ENCODE measurements at regions not wholly inside any gene's neighbourhood (a gene's known extent, or its start where the extent isn't known, plus 50 kb on each side); places are given as distances from the start of the nearest gene placed in this dataset.

DNA sequence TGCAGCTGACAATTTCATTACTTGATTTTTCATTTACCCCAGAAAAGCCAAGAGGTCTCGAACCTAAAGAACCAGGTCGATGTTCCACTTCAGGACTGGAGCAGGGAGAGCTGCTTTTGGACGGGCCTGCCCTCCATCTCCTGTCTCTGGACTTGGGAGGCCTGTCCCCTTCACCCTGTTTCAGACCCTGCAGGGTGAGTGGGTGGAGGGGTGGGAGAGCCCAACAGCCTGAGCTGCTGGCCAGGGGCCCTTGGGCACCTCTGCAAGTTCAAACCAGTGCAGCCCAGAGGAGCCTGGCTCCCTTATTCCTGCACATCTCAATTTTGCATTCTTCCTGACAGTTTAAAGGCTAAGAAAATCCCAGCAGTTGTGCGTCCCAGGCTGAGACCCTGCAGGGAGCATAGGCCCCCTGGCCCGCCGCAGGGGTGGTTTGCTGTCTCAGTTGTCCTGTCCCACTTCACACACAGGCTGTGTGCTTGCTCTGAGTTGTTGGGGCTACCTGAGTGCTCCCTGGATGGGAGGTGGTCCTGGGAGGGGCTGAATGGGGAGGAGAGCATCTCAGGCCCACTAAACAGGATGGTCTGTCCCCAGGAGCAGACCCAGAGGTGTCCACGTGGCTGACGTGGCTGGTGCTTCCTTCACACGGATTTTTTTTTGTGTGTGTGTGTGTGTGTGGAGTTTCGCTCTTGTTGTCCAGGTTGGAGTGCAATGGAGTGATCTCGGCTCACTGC, 443.7 kb downstream of the PTPRU start:
- H3K36me3 ChIP-seq (ENCODE audit: control insufficient read depth, insufficient read depth, low read length), result no peaks in the 10 kb centered on the region
- H3K4me1 Mint-ChIP-seq, result peaks cover 14% of the 10 kb centered on the region
- no peak overlapping the region for H3K4me3 Mint-ChIP-seq
- no peaks in the 10 kb centered on the region for H3K36me3 Mint-ChIP-seq (ENCODE audit: low read depth)
- DNase-seq, result peak; percentile 14
- H3K27me3 Mint-ChIP-seq (ENCODE audit: insufficient read depth), result peaks cover 2% of the 10 kb centered on the region
- no peaks in the 10 kb centered on the region for H3K9me3 ChIP-seq (ENCODE audit: control insufficient read depth, low read length)
- no peak overlapping the region for H3K27ac Mint-ChIP-seq
- H3K9me3 Mint-ChIP-seq, result peaks cover 6% of the 10 kb centered on the region
- H3K27ac ChIP-seq (ENCODE audit: low read depth, low read length), result no peak overlapping the region
- TF ChIP-seq, protein P1, sequence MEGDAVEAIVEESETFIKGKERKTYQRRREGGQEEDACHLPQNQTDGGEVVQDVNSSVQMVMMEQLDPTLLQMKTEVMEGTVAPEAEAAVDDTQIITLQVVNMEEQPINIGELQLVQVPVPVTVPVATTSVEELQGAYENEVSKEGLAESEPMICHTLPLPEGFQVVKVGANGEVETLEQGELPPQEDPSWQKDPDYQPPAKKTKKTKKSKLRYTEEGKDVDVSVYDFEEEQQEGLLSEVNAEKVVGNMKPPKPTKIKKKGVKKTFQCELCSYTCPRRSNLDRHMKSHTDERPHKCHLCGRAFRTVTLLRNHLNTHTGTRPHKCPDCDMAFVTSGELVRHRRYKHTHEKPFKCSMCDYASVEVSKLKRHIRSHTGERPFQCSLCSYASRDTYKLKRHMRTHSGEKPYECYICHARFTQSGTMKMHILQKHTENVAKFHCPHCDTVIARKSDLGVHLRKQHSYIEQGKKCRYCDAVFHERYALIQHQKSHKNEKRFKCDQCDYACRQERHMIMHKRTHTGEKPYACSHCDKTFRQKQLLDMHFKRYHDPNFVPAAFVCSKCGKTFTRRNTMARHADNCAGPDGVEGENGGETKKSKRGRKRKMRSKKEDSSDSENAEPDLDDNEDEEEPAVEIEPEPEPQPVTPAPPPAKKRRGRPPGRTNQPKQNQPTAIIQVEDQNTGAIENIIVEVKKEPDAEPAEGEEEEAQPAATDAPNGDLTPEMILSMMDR (conservative IDR thresholded peaks at IDR 0.05), result no peak
- WGBS, 2 experiments (ENCODE audit: insufficient coverage in 1 of 2, insufficient read length in 1 of 2), result 89 to 92% methylated on average over 4 to 11 of the region's 11 CpGs
- no peaks in the 10 kb centered on the region for H3K4me1 ChIP-seq (ENCODE audit: control insufficient read depth, insufficient read depth, low read length)
- no peak overlapping the region for H3K9ac ChIP-seq (ENCODE audit: extremely low read depth, low read length, poor library complexity, severe bottlenecking)
- no peaks in the 10 kb centered on the region for H3K27me3 ChIP-seq (ENCODE audit: control insufficient read depth, insufficient read depth, low read length, poor library complexity, severe bottlenecking)
- no peak overlapping the region for H3K4me3 ChIP-seq (ENCODE audit: low read length)

DNA sequence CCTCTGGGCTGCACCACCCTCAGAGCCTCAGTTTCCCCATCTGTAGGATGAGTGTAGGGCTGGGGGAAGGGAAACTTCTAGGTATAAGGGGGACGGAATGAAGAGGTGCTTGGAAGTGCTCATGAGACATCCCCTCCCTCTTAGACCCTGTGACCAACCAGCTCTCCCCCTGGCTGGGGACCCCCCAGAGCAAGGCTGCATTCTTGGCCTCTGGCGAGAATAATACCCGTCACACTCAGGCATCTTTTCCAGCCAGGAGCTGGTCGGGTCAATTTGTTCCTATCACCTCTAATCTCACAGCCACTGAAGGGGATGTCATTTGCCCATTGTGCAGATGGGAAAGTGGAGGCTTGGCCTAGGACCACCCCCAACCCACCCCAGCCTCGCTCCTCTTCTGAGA, 443.0 kb downstream of the PTPRU start:
- no peak overlapping the region for H3K27ac ChIP-seq (ENCODE audit: low read depth, low read length)
- Mint-ChIP-seq H3K4me1 (peaks cover 14% of the 10 kb centered on the region), H3K4me3 (no peak overlapping the region), H3K9me3 (peaks cover 6% of the 10 kb centered on the region), H3K36me3 (ENCODE audit: low read depth) (no peaks in the 10 kb centered on the region), H3K27me3 (ENCODE audit: insufficient read depth) (peaks cover 2% of the 10 kb centered on the region), H3K27ac (no peak overlapping the region)
- H3K27me3 ChIP-seq (ENCODE audit: control insufficient read depth, insufficient read depth, low read length, poor library complexity, severe bottlenecking), result no peaks in the 10 kb centered on the region
- H3K9me3 ChIP-seq (ENCODE audit: control insufficient read depth, low read length), result no peaks in the 10 kb centered on the region
- no peak overlapping the region for H3K4me3 ChIP-seq (ENCODE audit: low read length)
- TF ChIP-seq, protein P1 (conservative IDR thresholded peaks at IDR 0.05), result no peak
- H3K9ac ChIP-seq (ENCODE audit: extremely low read depth, low read length, poor library complexity, severe bottlenecking), result no peak overlapping the region
- H3K4me1 ChIP-seq (ENCODE audit: control insufficient read depth, insufficient read depth, low read length), result no peaks in the 10 kb centered on the region
- no peaks in the 10 kb centered on the region for H3K36me3 ChIP-seq (ENCODE audit: control insufficient read depth, insufficient read depth, low read length)
- DNase-seq, result no peak
- WGBS, 2 experiments (ENCODE audit: insufficient coverage in 1 of 2, insufficient read length in 1 of 2), result 87 to 93% methylated on average over 3 to 5 of the region's 5 CpGs

DNA sequence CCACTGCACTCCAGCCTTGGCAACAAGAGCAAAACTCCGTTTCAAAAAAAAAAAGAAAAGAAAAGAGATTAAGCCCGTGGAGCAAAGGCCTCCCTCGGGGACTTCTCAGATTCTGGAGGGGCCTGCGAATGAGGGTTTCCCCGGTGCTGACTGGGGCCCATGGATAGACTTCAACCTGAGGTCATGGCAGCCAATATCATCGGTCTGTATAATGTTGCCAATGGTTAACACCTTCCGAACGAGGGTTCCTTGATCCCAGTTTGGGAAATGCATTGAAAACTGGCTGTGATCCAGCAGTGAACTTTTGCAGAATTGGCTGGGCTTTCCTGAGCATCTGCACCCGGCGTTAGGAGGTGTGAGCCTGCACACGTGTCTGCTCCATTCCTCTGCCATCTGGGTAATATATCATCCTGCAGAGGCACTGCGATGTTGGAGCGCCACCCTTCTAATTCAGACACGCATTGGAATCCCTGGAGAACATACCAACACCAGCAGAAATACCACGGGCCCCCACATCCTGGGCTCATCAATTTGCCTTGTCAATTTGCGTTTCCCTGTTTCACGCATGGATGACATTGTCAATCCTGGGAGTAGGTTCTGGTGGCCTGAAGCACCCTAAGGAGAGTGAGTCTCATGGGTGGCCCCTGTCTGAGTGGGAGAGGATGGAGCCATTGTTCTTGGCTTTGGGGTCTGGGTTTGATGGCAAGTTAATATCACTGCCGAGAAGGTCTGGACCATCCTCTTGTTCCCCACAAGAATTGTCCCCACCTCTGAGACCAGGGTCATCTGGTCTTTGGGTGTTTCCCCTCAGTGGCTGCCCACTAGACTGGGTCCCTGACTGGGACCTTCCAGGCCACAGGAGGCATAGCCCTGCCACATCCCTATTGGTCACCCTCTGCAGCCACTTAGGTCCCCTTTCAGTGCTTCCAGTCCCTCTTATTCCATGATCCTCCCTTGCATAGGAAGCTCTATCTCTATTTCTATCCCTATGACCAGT, 441.0 kb downstream of the PTPRU start:
- H3K9me3 ChIP-seq (ENCODE audit: control insufficient read depth, low read length), result no peaks in the 10 kb centered on the region
- Mint-ChIP-seq H3K9me3 (peaks cover 6% of the 10 kb centered on the region), H3K4me1 (peaks cover 8% of the 10 kb centered on the region), H3K27ac (no peak overlapping the region), H3K36me3 (ENCODE audit: low read depth) (no peaks in the 10 kb centered on the region), H3K4me3 (no peak overlapping the region), H3K27me3 (ENCODE audit: insufficient read depth) (peaks cover 2% of the 10 kb centered on the region)
- H3K27ac ChIP-seq (ENCODE audit: low read depth, low read length), result no peak overlapping the region
- 86 to 88% methylated on average over 11 to 18 of the region's 18 CpGs for WGBS, 2 experiments (ENCODE audit: insufficient coverage in 1 of 2, insufficient read length in 1 of 2)
- no peak overlapping the region for H3K9ac ChIP-seq (ENCODE audit: extremely low read depth, low read length, poor library complexity, severe bottlenecking)
- H3K4me3 ChIP-seq (ENCODE audit: low read length), result no peak overlapping the region
- H3K27me3 ChIP-seq (ENCODE audit: control insufficient read depth, insufficient read depth, low read length, poor library complexity, severe bottlenecking), result no peaks in the 10 kb centered on the region
- H3K4me1 ChIP-seq (ENCODE audit: control insufficient read depth, insufficient read depth, low read length), result no peaks in the 10 kb centered on the region
- TF ChIP-seq, protein P1 (conservative IDR thresholded peaks at IDR 0.05), result no peak
- H3K36me3 ChIP-seq (ENCODE audit: control insufficient read depth, insufficient read depth, low read length), result no peaks in the 10 kb centered on the region
- peak; percentile 20 for DNase-seq

Data from endodermal cell (in vitro differentiated cells).